UCSD-AML1 (cell line): ENCODE measurements at regions not wholly inside any gene's neighbourhood (a gene's known extent, or its start where the extent isn't known, plus 50 kb on each side); places are given as distances from the start of the nearest gene placed in this dataset.

ENCODE experiments used
- DNase-seq: peaks from one replicate; lab custom pipeline; 2025; ENCODE audit not compliant: unreplicated experiment; lab: John Stamatoyannopoulos, UW

- DNase-seq = no peak
Observed at GRCh38 chr17:83144421-83145357, 65.3 kb downstream of the METRNL start.

- no peak for DNase-seq
Observed at GRCh38 chr17:83145358-83145738, 65.9 kb downstream of the METRNL start.

GRCh38 chr17:83145831-83146230, 66.4 kb downstream of the METRNL start:
- DNase-seq = no peak

GRCh38 chr17:83146347-83146746, 66.9 kb downstream of the METRNL start:
- no peak for DNase-seq

- no peak for DNase-seq
Observed at GRCh38 chr17:83147280-83147679, 67.9 kb downstream of the METRNL start.

GRCh38 chr17:83148317-83149028, 69.1 kb downstream of the METRNL start:
- DNase-seq = no peak

GRCh38 chr17:83149029-83149725, 69.8 kb downstream of the METRNL start:
- DNase-seq = no peak

- no peak for DNase-seq
Observed at GRCh38 chr17:83149761-83150251, 70.4 kb downstream of the METRNL start.

GRCh38 chr17:83150369-83151055, 71.1 kb downstream of the METRNL start:
- no peak for DNase-seq

- no peak for DNase-seq
Observed at GRCh38 chr17:83151056-83151441, 71.6 kb downstream of the METRNL start.

GRCh38 chr17:83151442-83152226, 72.2 kb downstream of the METRNL start:
- no peak for DNase-seq

- DNase-seq = no peak
Observed at GRCh38 chr17:83152227-83152744, 72.9 kb downstream of the METRNL start.

GRCh38 chr17:83152745-83153611, 73.6 kb downstream of the METRNL start:
- no peak for DNase-seq

- no peak for DNase-seq
Observed at GRCh38 chr17:83153681-83154310, 74.4 kb downstream of the METRNL start.

GRCh38 chr17:83154311-83155127, 75.1 kb downstream of the METRNL start:
- DNase-seq = no peak

GRCh38 chr17:83155128-83156121, 76.0 kb downstream of the METRNL start:
- DNase-seq = no peak
